ENCODE measurements at regions not wholly inside any gene's neighbourhood (a gene's known extent, or its start where the extent isn't known, plus 50 kb on each side); places are given as distances from the start of the nearest gene placed in this dataset.

- no peak for TF ChIP-seq CTCF (IDR thresholded peaks at IDR 0.05; ENCODE audit: insufficient read depth, low read depth, low read length, missing control alignments)
- DNase-seq (ENCODE audit: low read depth), result no peak
- no peak overlapping the region for H3K4me3 ChIP-seq (ENCODE audit: low read length)
These were observed 70.7 kb downstream of the MYCN start for GRCh38 chr2:16010951-16011620.

- DNase-seq (ENCODE audit: low read depth), result no peak
- TF ChIP-seq CTCF (IDR thresholded peaks at IDR 0.05; ENCODE audit: insufficient read depth, low read depth, low read length, missing control alignments), result no peak
- H3K4me3 ChIP-seq (ENCODE audit: low read length), result no peak overlapping the region
These were observed 69.7 kb downstream of the MYCN start for GRCh38 chr2:16010011-16010410.

- no peak for DNase-seq (ENCODE audit: low read depth)
- TF ChIP-seq CTCF (IDR thresholded peaks at IDR 0.05; ENCODE audit: insufficient read depth, low read depth, low read length, missing control alignments), result no peak
These were observed 69.2 kb downstream of the MYCN start for GRCh38 chr2:16009560-16009959.

GRCh38 chr2:16008856-16009255 lies 68.5 kb downstream of the MYCN start:
- DNase-seq (ENCODE audit: low read depth), result no peak
- no peak overlapping the region for H3K4me3 ChIP-seq (ENCODE audit: low read length)
- TF ChIP-seq CTCF (IDR thresholded peaks at IDR 0.05; ENCODE audit: insufficient read depth, low read depth, low read length, missing control alignments), result no peak

More at GRCh38 chr2:16009560-16009959, 69.2 kb downstream of the MYCN start:
- no peak overlapping the region for H3K4me3 ChIP-seq (ENCODE audit: low read length)

GRCh38 chr2:16008331-16008850 lies 68.0 kb downstream of the MYCN start:
- TF ChIP-seq CTCF (IDR thresholded peaks at IDR 0.05; ENCODE audit: insufficient read depth, low read depth, low read length, missing control alignments), result no peak
- H3K4me3 ChIP-seq (ENCODE audit: low read length), result no peak overlapping the region
- DNase-seq (ENCODE audit: low read depth), result no peak

GRCh38 chr2:16007167-16007934 lies 67.0 kb downstream of the MYCN start:
- TF ChIP-seq CTCF (IDR thresholded peaks at IDR 0.05; ENCODE audit: insufficient read depth, low read depth, low read length, missing control alignments), result no peak
- no peak for DNase-seq (ENCODE audit: low read depth)
- H3K4me3 ChIP-seq (ENCODE audit: low read length), result no peak overlapping the region

Measured in epithelial cell of esophagus (primary cell).